PFSK-1 (cell line): ENCODE measurements at regions not wholly inside any gene's neighbourhood (a gene's known extent, or its start where the extent isn't known, plus 50 kb on each side); places are given as distances from the start of the nearest gene placed in this dataset.

Source experiments
- FOXP2 ChIP-seq: optimal IDR thresholded peaks from 2 replicates; pipeline ENCODE3; 2011; ENCODE audit warnings: borderline replicate concordance, control low read depth, inconsistent platforms; ENCODE audit not compliant: insufficient read depth; ENCODE audit errors: extremely low read length, extremely low read depth
- POLR2AphosphoS5 ChIP-seq: IDR thresholded peaks from 2 replicates; pipeline ENCODE4 v1.6.1; 2012; ENCODE audit warnings: low read depth, mild to moderate bottlenecking, control low read depth, low read length, moderate library complexity
- SIN3A ChIP-seq: IDR thresholded peaks from 2 replicates; pipeline ENCODE4 v1.6.1; 2012; ENCODE audit warnings: mild to moderate bottlenecking, low read length, moderate library complexity, borderline replicate concordance; ENCODE audit not compliant: insufficient read depth
- TAF1 ChIP-seq: IDR thresholded peaks from 2 replicates; pipeline ENCODE4 v1.6.1; 2012; ENCODE audit warnings: low read length, control low read depth, borderline replicate concordance; ENCODE audit not compliant: insufficient read depth
- TF ChIP-seq, protein P1 (sequence below), 2 experiments: IDR thresholded peaks; 2 replicates each; pipeline versions ENCODE4 v1.6.1 to v1.8.0; 2011 to 2012; ENCODE audit warnings: low read depth in 2 of 2, low read length in 2 of 2, control low read depth in 1 of 2, inconsistent platforms in 1 of 2, mild to moderate bottlenecking in 1 of 2, moderate library complexity in 1 of 2; ENCODE audit not compliant: insufficient read depth in 1 of 2

DNA sequence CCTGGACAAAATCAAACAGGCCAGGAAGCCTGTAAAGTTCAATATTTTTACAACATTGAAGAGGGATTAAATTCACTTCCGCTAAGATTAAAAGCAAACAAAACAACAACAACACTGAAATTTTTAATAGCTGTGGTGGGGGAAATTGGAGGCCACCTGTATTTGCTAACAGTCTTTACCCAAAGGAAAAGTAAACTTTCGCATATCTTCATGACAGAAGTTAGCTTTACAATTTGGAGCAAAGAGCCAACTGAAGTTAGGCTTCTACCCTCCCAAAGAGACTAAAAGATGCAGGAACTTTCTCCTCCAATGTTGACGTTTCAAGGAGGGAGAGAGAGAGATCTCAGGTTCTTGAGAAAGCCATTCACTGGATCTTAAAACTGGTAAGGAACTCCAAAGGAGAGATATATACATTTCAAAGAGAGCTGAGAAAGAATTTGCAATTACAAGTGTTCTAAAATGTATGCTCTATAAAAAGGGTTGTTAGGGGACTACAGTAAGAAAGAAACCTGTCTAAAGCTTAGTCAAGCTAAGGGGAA, 349.2 kb upstream of the CDH9 start:
- TF ChIP-seq POLR2AphosphoS5 (no peak), TAF1 (no peak), SIN3A (no peak), FOXP2 (no peak)
- TF ChIP-seq, protein P1, sequence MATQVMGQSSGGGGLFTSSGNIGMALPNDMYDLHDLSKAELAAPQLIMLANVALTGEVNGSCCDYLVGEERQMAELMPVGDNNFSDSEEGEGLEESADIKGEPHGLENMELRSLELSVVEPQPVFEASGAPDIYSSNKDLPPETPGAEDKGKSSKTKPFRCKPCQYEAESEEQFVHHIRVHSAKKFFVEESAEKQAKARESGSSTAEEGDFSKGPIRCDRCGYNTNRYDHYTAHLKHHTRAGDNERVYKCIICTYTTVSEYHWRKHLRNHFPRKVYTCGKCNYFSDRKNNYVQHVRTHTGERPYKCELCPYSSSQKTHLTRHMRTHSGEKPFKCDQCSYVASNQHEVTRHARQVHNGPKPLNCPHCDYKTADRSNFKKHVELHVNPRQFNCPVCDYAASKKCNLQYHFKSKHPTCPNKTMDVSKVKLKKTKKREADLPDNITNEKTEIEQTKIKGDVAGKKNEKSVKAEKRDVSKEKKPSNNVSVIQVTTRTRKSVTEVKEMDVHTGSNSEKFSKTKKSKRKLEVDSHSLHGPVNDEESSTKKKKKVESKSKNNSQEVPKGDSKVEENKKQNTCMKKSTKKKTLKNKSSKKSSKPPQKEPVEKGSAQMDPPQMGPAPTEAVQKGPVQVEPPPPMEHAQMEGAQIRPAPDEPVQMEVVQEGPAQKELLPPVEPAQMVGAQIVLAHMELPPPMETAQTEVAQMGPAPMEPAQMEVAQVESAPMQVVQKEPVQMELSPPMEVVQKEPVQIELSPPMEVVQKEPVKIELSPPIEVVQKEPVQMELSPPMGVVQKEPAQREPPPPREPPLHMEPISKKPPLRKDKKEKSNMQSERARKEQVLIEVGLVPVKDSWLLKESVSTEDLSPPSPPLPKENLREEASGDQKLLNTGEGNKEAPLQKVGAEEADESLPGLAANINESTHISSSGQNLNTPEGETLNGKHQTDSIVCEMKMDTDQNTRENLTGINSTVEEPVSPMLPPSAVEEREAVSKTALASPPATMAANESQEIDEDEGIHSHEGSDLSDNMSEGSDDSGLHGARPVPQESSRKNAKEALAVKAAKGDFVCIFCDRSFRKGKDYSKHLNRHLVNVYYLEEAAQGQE (IDR thresholded peaks at IDR 0.05; ENCODE audit: insufficient read depth in 1 of 2, low read depth in 2 of 2, low read length in 2 of 2) = no peak
